GM23338 (cell line): ENCODE measurements at regions not wholly inside any gene's neighbourhood (a gene's known extent, or its start where the extent isn't known, plus 50 kb on each side); places are given as distances from the start of the nearest gene placed in this dataset.

ENCODE experiments used
- ATAC-seq: fragments of 200-7000 bp; cut with Tn5 transposase; 3 replicates; pipeline ENCODE4 v1.9.1; 2020
- DNase-seq: peaks from one replicate; pipeline ENCODE4 v3.0.0-alpha.2; 2015; ENCODE audit warnings: low spot score
- H2AFZ ChIP-seq: fragments of 200-600 bp; sonication (generic); 2 replicates; pipeline ENCODE4 v1.8.0; 2016; ENCODE audit warnings: antibody characterized with exemption, mild to moderate bottlenecking, moderate library complexity
- H3F3A ChIP-seq: fragments of 200-600 bp; sonication (generic); replicated peaks from 2 replicates; pipeline ENCODE4 v1.8.0; 2017; ENCODE audit warnings: antibody characterized with exemption, mixed run types, low read depth
- H3K27ac ChIP-seq: fragments of 200-600 bp; sonication (generic); 2 replicates; pipeline ENCODE4 v1.6.1; 2016; ENCODE audit warnings: low read depth
- H3K27me3 ChIP-seq: fragments of 200-600 bp; sonication (generic); 2 replicates; pipeline ENCODE4 v1.8.0; 2016; ENCODE audit warnings: mild to moderate bottlenecking, mixed run types, moderate library complexity; ENCODE audit not compliant: insufficient read depth
- H3K36me3 ChIP-seq: fragments of 200-600 bp; sonication (generic); 2 replicates; pipeline ENCODE4 v1.8.0; 2016; ENCODE audit warnings: mild to moderate bottlenecking; ENCODE audit not compliant: insufficient read depth
- H3K4me1 ChIP-seq: fragments of 200-600 bp; sonication (generic); 2 replicates; pipeline ENCODE4 v1.8.0; 2016; ENCODE audit warnings: mild to moderate bottlenecking, moderate library complexity; ENCODE audit not compliant: insufficient read depth
- H3K4me2 ChIP-seq: fragments of 200-600 bp; sonication (generic); 2 replicates; pipeline ENCODE4 v1.7.1; 2017; ENCODE audit warnings: mixed run types
- H3K4me3 ChIP-seq: fragments of 200-600 bp; sonication (generic); 2 replicates; pipeline ENCODE4 v1.6.1; 2016; ENCODE audit warnings: mixed run types
- H3K79me2 ChIP-seq: fragments of 200-600 bp; sonication (generic); replicated peaks from 2 replicates; pipeline ENCODE4 v1.8.0; 2017; ENCODE audit warnings: mild to moderate bottlenecking; ENCODE audit not compliant: insufficient read depth
- H3K9me2 ChIP-seq: fragments of 200-600 bp; sonication (generic); 2 replicates; pipeline ENCODE4 v1.8.0; 2017; ENCODE audit not compliant: insufficient read depth
- H4K20me1 ChIP-seq: fragments of 200-600 bp; sonication (generic); replicated peaks from 2 replicates; pipeline ENCODE4 v1.8.0; 2017; ENCODE audit warnings: mild to moderate bottlenecking; ENCODE audit not compliant: insufficient read depth
- H3K27ac Mint-ChIP-seq: 2 replicates; pipeline ENCODE4 v1.8.0; 2020; ENCODE audit warnings: inconsistent platforms, mild to moderate bottlenecking, moderate library complexity, mixed read lengths
- H3K27me3 Mint-ChIP-seq: 3 replicates; pipeline ENCODE4 v1.8.0; 2022; ENCODE audit warnings: low read depth, mild to moderate bottlenecking, moderate library complexity, mixed read lengths, inconsistent platforms; ENCODE audit not compliant: insufficient read depth, poor library complexity
- H3K36me3 Mint-ChIP-seq: 3 replicates; pipeline ENCODE4 v1.8.0; 2021; ENCODE audit warnings: low read depth, mild to moderate bottlenecking, inconsistent platforms, moderate library complexity, mixed read lengths
- H3K4me1 Mint-ChIP-seq: 3 replicates; pipeline ENCODE4 v1.8.0; 2020; ENCODE audit warnings: mild to moderate bottlenecking, inconsistent platforms, mixed read lengths
- H3K4me3 Mint-ChIP-seq: 3 replicates; pipeline ENCODE4 v1.8.0; 2021; ENCODE audit warnings: moderate library complexity, mild to moderate bottlenecking, inconsistent platforms, mixed read lengths
- H3K9me3 Mint-ChIP-seq: 3 replicates; pipeline ENCODE4 v1.8.0; 2020; ENCODE audit warnings: moderate library complexity, mild to moderate bottlenecking, inconsistent platforms, mixed read lengths
- CREB1 ChIP-seq: fragments of 250-450 bp; sonication (Bioruptor Pico); IDR thresholded peaks from 2 replicates; pipeline ENCODE4 v1.5.0; 2020; ENCODE audit warnings: low read depth, mild to moderate bottlenecking, moderate library complexity
- CTCF ChIP-seq, 2 experiments: fragments of 200-600 bp in 1 of 2; sonication (generic) in 1 of 2; conservative IDR thresholded peaks; 2 replicates each; pipeline versions ENCODE4 v1.5.1 to v1.6.1; 2016 to 2017; ENCODE audit warnings: antibody characterized with exemption in 2 of 2, low read depth in 2 of 2, mild to moderate bottlenecking in 2 of 2, moderate library complexity in 1 of 2
- ETS1 ChIP-seq: IDR thresholded peaks from 2 replicates; pipeline ENCODE4 v1.6.1; 2016; ENCODE audit warnings: antibody characterized with exemption
- EZH2 ChIP-seq: fragments of 200-600 bp; sonication (generic); IDR thresholded peaks from one replicate; pipeline ENCODE4 v1.8.0; 2017; ENCODE audit warnings: antibody characterized with exemption, mild to moderate bottlenecking, low read depth; ENCODE audit not compliant: unreplicated experiment
- EZH2phosphoT487 ChIP-seq: fragments of 200-600 bp; sonication (generic); IDR thresholded peaks from one replicate; pipeline ENCODE4 v1.8.1; 2018; ENCODE audit warnings: antibody characterized with exemption; ENCODE audit not compliant: unreplicated experiment
- JUNB ChIP-seq: IDR thresholded peaks from one replicate; pipeline ENCODE4 v1.6.1; 2016; ENCODE audit warnings: antibody characterized with exemption; ENCODE audit not compliant: unreplicated experiment
- NANOG ChIP-seq: IDR thresholded peaks from 2 replicates; pipeline ENCODE4 v1.6.1; 2016; ENCODE audit warnings: antibody characterized with exemption, borderline replicate concordance
- POLR2AphosphoS5 ChIP-seq: IDR thresholded peaks from 2 replicates; pipeline ENCODE4 v1.6.1; 2016; ENCODE audit warnings: antibody characterized with exemption, low read depth
- REST ChIP-seq: IDR thresholded peaks from one replicate; pipeline ENCODE4 v1.6.1; 2018; ENCODE audit warnings: antibody characterized with exemption; ENCODE audit not compliant: unreplicated experiment
- STAT1 ChIP-seq: IDR thresholded peaks from one replicate; pipeline ENCODE4 v1.6.1; 2016; ENCODE audit warnings: antibody characterized with exemption; ENCODE audit not compliant: unreplicated experiment
- ZNF114 ChIP-seq: fragments of 250-450 bp; sonication (Bioruptor Pico); IDR thresholded peaks from 2 replicates; pipeline ENCODE4 v1.5.0; 2020; ENCODE audit warnings: mild to moderate bottlenecking, moderate library complexity
- ZNF331 ChIP-seq: fragments of 250-450 bp; sonication (Bioruptor Pico); IDR thresholded peaks from 2 replicates; pipeline ENCODE4 v1.5.0; 2020; ENCODE audit warnings: low read depth, mild to moderate bottlenecking, moderate library complexity
- ZNF462 ChIP-seq: fragments of 250-450 bp; sonication (Bioruptor Pico); IDR thresholded peaks from 2 replicates; pipeline ENCODE4 v1.5.0; 2020; ENCODE audit warnings: mild to moderate bottlenecking, moderate library complexity

GRCh38 chr4:126202226-126202625 is 887.5 kb downstream of the FAT4 start:
- Histone ChIP-seq H3K4me1 (no peaks in the 10 kb centered on the region), H4K20me1 (no peaks in the 10 kb centered on the region), H3K27me3 (no peaks in the 10 kb centered on the region), H3K4me2 (no peak overlapping the region), H3K4me3 (no peak overlapping the region), H3K27ac (no peak overlapping the region), H3K36me3 (no peaks in the 10 kb centered on the region), H2AFZ (no peak overlapping the region), H3K79me2 (no peaks in the 10 kb centered on the region), H3K9me2 (peaks cover 7% of the 10 kb centered on the region; the same call in 1 of the 2 replicates), H3F3A (no peaks in the 10 kb centered on the region)
- H3K9me3 Mint-ChIP-seq, result peaks cover 26% of the 10 kb centered on the region
- TF ChIP-seq NANOG, result no peak
- TF ChIP-seq ZNF114 (CRISPR knock-in tag), result no peak
- no peak for TF ChIP-seq EZH2phosphoT487
- TF ChIP-seq ZNF331 (CRISPR knock-in tag), result no peak
- TF ChIP-seq CTCF (conservative IDR thresholded peaks at IDR 0.05; ENCODE audit: low read depth in 2 of 2), result no peak
- no peak for TF ChIP-seq JUNB
- no peak for TF ChIP-seq ETS1
- no peak for TF ChIP-seq POLR2AphosphoS5
- TF ChIP-seq EZH2, result no peak
- no peak for TF ChIP-seq CREB1 (CRISPR knock-in tag)
- TF ChIP-seq ZNF462, result no peak
- TF ChIP-seq REST, result no peak
- no peak for TF ChIP-seq STAT1
- no peak overlapping the region for H3K4me3 Mint-ChIP-seq
- H3K27me3 Mint-ChIP-seq, result no peaks in the 10 kb centered on the region
- H3K27ac Mint-ChIP-seq, result no peak overlapping the region
- ATAC-seq, result no peak
- DNase-seq, result no peak
- no peaks in the 10 kb centered on the region for H3K4me1 Mint-ChIP-seq
- H3K36me3 Mint-ChIP-seq, result peaks cover 16% of the 10 kb centered on the region
